ENCODE measurements at regions not wholly inside any gene's neighbourhood (a gene's known extent, or its start where the extent isn't known, plus 50 kb on each side); places are given as distances from the start of the nearest gene placed in this dataset.

DNA sequence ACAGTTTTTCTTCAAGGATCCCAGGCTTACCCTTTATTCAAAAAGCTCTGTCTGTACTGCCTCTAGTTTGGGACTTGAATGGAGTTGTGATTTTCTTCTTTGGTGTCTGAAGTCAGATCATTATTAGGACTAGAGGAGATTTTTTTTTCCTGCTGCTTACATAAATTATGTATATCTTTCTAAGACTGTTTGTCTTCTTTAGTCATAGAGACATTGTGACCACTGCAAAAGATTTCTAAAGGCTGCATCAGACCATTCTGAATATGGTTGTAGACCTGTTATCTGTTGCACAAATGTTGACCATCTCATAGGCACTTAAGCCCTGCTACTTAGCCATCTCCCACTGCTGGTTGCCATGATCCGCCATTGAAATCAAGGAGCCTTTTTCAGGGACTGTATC is 238.5 kb upstream of the SMARCA2 start:
- Histone ChIP-seq H3K79me2 (ENCODE audit: insufficient read depth, low read length) (no peaks in the 10 kb centered on the region), H3K36me3 (ENCODE audit: control insufficient read depth in 1 of 2, insufficient read depth in 2 of 2, low read length in 2 of 2) (no peaks in the 10 kb centered on the region), H3K4me1 (ENCODE audit: control insufficient read depth in 1 of 2, insufficient read depth in 2 of 2, low read length in 2 of 2) (no peaks in the 10 kb centered on the region), H3K9me3 (ENCODE audit: control insufficient read depth in 1 of 2, insufficient read depth in 1 of 2, low read depth in 1 of 2, low read length in 2 of 2) (no peaks in the 10 kb centered on the region), H3K9ac (ENCODE audit: low read length) (no peak overlapping the region), H3K4me3 (replicated peaks in 1 of 2; ENCODE audit: low read depth in 1 of 2, low read length in 2 of 2) (no peak overlapping the region), H2AFZ (ENCODE audit: low read depth, low read length, poor library complexity, severe bottlenecking) (no peak overlapping the region), H3K4me2 (ENCODE audit: low read length) (no peak overlapping the region), H4K20me1 (ENCODE audit: insufficient read depth) (no peaks in the 10 kb centered on the region), H3K9me2 (ENCODE audit: insufficient read depth) (no peaks in the 10 kb centered on the region), H3K27me3 (ENCODE audit: insufficient read depth, low read length) (no peaks in the 10 kb centered on the region), H3K27ac (ENCODE audit: low read depth, low read length) (no peak overlapping the region)
- intact Hi-C loops (cut with micrococcal nuclease): no loop called here
- POLR2A ChIA-PET: no interaction called here
- RAD21 ChIA-PET (ENCODE audit: low non-redundant PET in 1 of 2, low total read pairs in 2 of 2, uncharacterized antibody in 2 of 2, unreplicated experiment in 2 of 2): no interaction called here
- CTCF ChIA-PET: no interaction called here
- DNase-seq (ENCODE audit: low read depth, low spot score): no peak
- no TSS peak for BruUV-seq (replicated peaks)
- TF ChIP-seq SIN3A (IDR thresholded peaks at IDR 0.05; ENCODE audit: low read depth) (no peak), EZH2 (IDR thresholded peaks at IDR 0.05) (no peak), POLR2A (IDR thresholded peaks at IDR 0.05; ENCODE audit: borderline replicate concordance, extremely low read depth, insufficient read depth, insufficient read length) (no peak), SRF (IDR thresholded peaks at IDR 0.05; ENCODE audit: low read depth) (no peak), FOSL1 (IDR thresholded peaks at IDR 0.05; ENCODE audit: low read depth) (no peak), TCF7L2 (IDR thresholded peaks at IDR 0.05; ENCODE audit: borderline replicate concordance, extremely low read depth, insufficient read depth, insufficient read length) (no peak), JUND (IDR thresholded peaks at IDR 0.05) (no peak), SP1 (IDR thresholded peaks at IDR 0.05; ENCODE audit: low read depth) (no peak), EGR1 (IDR thresholded peaks at IDR 0.05; ENCODE audit: low read depth) (no peak), EZH2phosphoT487 (IDR thresholded peaks at IDR 0.05; ENCODE audit: borderline replicate concordance) (no peak), ZFX (IDR thresholded peaks at IDR 0.05) (no peak), YY1 (IDR thresholded peaks at IDR 0.05; ENCODE audit: extremely low read depth, insufficient replicate concordance, low read depth, low read length) (no peak), CEBPB (IDR thresholded peaks at IDR 0.05; ENCODE audit: low read depth) (no peak)
- TF ChIP-seq, protein P1, sequence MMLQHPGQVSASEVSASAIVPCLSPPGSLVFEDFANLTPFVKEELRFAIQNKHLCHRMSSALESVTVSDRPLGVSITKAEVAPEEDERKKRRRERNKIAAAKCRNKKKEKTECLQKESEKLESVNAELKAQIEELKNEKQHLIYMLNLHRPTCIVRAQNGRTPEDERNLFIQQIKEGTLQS (IDR thresholded peaks at IDR 0.05): no peak
- TF ChIP-seq, protein P2, sequence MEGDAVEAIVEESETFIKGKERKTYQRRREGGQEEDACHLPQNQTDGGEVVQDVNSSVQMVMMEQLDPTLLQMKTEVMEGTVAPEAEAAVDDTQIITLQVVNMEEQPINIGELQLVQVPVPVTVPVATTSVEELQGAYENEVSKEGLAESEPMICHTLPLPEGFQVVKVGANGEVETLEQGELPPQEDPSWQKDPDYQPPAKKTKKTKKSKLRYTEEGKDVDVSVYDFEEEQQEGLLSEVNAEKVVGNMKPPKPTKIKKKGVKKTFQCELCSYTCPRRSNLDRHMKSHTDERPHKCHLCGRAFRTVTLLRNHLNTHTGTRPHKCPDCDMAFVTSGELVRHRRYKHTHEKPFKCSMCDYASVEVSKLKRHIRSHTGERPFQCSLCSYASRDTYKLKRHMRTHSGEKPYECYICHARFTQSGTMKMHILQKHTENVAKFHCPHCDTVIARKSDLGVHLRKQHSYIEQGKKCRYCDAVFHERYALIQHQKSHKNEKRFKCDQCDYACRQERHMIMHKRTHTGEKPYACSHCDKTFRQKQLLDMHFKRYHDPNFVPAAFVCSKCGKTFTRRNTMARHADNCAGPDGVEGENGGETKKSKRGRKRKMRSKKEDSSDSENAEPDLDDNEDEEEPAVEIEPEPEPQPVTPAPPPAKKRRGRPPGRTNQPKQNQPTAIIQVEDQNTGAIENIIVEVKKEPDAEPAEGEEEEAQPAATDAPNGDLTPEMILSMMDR (IDR thresholded peaks at IDR 0.05 in 2 of 3, conservative IDR thresholded peaks at IDR 0.05 in 1 of 3; ENCODE audit: borderline replicate concordance in 1 of 3, insufficient read depth in 1 of 3, low read depth in 2 of 3, low read length in 2 of 3): no peak
- TF ChIP-seq, protein P3, sequence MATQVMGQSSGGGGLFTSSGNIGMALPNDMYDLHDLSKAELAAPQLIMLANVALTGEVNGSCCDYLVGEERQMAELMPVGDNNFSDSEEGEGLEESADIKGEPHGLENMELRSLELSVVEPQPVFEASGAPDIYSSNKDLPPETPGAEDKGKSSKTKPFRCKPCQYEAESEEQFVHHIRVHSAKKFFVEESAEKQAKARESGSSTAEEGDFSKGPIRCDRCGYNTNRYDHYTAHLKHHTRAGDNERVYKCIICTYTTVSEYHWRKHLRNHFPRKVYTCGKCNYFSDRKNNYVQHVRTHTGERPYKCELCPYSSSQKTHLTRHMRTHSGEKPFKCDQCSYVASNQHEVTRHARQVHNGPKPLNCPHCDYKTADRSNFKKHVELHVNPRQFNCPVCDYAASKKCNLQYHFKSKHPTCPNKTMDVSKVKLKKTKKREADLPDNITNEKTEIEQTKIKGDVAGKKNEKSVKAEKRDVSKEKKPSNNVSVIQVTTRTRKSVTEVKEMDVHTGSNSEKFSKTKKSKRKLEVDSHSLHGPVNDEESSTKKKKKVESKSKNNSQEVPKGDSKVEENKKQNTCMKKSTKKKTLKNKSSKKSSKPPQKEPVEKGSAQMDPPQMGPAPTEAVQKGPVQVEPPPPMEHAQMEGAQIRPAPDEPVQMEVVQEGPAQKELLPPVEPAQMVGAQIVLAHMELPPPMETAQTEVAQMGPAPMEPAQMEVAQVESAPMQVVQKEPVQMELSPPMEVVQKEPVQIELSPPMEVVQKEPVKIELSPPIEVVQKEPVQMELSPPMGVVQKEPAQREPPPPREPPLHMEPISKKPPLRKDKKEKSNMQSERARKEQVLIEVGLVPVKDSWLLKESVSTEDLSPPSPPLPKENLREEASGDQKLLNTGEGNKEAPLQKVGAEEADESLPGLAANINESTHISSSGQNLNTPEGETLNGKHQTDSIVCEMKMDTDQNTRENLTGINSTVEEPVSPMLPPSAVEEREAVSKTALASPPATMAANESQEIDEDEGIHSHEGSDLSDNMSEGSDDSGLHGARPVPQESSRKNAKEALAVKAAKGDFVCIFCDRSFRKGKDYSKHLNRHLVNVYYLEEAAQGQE (IDR thresholded peaks at IDR 0.05; ENCODE audit: low read depth): no peak
- no peak for ATAC-seq

Data from HCT116 (cell line).